ENCODE measurements at regions not wholly inside any gene's neighbourhood (a gene's known extent, or its start where the extent isn't known, plus 50 kb on each side); places are given as distances from the start of the nearest gene placed in this dataset.

DNA sequence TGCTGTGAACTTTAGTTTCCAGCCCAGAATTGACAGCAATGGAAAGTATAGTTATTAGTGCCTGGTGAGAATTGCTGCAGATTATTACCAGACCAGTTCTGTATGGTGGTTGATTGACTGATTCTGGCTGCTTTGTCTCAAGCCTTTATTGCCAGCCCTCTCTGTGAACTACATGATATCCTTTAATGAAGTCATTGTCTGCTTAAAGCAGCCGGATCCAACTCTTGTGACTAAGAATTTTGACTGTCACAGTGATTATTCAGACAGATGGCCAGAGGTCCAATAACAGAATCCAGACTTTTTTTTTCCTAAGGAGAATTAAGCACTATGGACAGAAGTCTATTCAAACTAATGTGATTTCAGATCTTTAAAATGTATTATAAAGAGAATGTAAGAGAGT, 1548.6 kb upstream of the B3GALT2 start:
- DNase-seq (ENCODE audit: insufficient read length, low spot score) (no peak), FAIRE-seq (no peak)
- TF ChIP-seq PAX5 (IDR thresholded peaks at IDR 0.05; ENCODE audit: insufficient read depth, low read length, severe bottlenecking) (no peak), POLR2AphosphoS5 (IDR thresholded peaks at IDR 0.05; ENCODE audit: low read depth, low read length) (no peak), TAF1 (IDR thresholded peaks at IDR 0.05; ENCODE audit: low read depth, low read length) (no peak), POLR2A (IDR thresholded peaks at IDR 0.05; ENCODE audit: low read depth, low read length) (no peak), POU2F2 (IDR thresholded peaks at IDR 0.05; ENCODE audit: low read depth, low read length) (no peak)

DNA sequence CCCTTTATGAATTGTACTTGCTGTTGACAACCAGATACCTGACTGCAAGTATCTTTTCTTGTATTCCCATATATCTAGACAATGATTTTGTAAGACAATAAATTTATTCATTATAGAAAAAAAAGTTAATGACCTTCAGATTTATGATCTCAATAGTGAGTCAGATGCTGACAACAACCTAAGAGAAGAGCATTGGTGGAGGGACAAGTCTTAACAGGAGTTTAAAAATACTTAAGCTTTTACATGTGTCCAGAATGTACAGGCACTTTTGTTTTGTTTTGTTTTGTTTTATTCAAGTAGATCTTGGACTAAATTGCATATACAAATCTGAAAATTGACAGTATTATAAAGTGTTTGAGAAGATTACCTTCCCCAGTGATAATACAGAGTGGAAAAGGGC, 1544.6 kb upstream of the B3GALT2 start:
- DNase-seq (ENCODE audit: insufficient read length, low spot score) (no peak), FAIRE-seq (no peak)
- TF ChIP-seq SPI1 (IDR thresholded peaks at IDR 0.05; ENCODE audit: low read depth, low read length) (no peak), TAF1 (IDR thresholded peaks at IDR 0.05; ENCODE audit: low read depth, low read length) (no peak)

DNA sequence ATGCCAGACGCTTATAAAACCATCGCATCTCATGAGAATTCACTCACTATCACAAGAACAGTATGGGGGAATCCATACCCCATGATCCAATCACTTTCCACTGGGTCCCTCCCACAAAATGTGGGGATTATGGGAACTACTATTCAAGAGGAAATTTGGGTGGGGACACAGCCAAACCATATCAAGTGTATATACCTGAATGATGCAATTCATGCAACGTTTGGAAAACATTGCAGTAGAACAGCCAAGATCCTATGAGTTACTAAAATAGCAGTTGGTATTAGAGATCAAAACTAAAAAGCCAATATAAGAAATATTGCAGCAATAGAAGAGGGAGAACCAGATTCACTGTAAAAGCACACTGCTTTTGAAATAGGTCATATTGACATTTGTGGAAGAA, 1543.9 kb upstream of the B3GALT2 start:
- TF ChIP-seq SPI1 (IDR thresholded peaks at IDR 0.05; ENCODE audit: low read depth, low read length) (no peak), PAX5 (IDR thresholded peaks at IDR 0.05; ENCODE audit: insufficient read depth, low read length, severe bottlenecking) (no peak), POLR2AphosphoS5 (IDR thresholded peaks at IDR 0.05; ENCODE audit: low read depth, low read length) (no peak), POU2F2 (IDR thresholded peaks at IDR 0.05; ENCODE audit: low read depth, low read length) (no peak), TAF1 (IDR thresholded peaks at IDR 0.05; ENCODE audit: low read depth, low read length) (no peak), POLR2A (IDR thresholded peaks at IDR 0.05; ENCODE audit: low read depth, low read length) (no peak)
- DNase-seq (ENCODE audit: insufficient read length, low spot score) = no peak
- FAIRE-seq = no peak

DNA sequence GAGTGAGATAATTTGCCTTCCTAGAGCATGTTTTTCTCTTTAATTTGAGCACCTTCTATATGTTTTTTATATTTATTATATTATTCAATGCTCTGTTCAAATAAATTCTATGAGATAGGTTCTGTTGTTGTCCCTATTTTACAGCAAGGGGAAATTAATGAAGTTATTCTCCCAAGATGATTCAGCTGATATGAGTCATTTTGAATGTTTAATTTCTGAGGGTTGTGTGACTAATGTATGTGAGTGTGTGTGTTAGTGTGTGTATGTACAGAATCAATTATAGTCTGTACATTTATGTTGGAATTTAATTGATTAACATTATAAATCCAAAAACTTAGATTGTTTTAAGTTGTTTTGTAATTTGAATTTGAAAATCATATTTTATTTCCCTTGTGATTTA, 1536.7 kb upstream of the B3GALT2 start:
- FAIRE-seq = no peak
- TF ChIP-seq SPI1 (IDR thresholded peaks at IDR 0.05; ENCODE audit: low read depth, low read length) (no peak), POLR2AphosphoS5 (IDR thresholded peaks at IDR 0.05; ENCODE audit: low read depth, low read length) (no peak), POU2F2 (IDR thresholded peaks at IDR 0.05; ENCODE audit: low read depth, low read length) (no peak), POLR2A (IDR thresholded peaks at IDR 0.05; ENCODE audit: low read depth, low read length) (no peak), PAX5 (IDR thresholded peaks at IDR 0.05; ENCODE audit: insufficient read depth, low read length, severe bottlenecking) (no peak), TAF1 (IDR thresholded peaks at IDR 0.05; ENCODE audit: low read depth, low read length) (no peak)
- no peak for DNase-seq (ENCODE audit: insufficient read length, low spot score)

DNA sequence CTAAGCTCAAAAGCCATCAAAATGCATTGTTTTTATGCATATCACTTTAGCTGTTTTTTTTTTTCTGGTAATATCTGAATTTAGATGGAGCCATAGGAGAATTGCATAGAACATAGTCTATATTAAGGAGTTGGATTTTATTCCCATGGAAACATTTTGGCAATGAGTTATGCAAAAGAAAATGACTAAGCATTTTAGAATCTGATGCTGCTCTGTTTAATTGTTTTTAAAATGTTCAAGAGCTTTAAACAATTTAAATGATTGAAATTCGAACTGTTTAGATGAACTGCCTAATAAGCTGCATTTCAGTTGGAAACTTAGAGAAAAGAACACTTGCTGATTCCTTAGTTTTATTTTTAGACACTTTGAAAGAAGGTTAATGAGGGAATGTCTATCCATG, 1531.5 kb upstream of the B3GALT2 start:
- FAIRE-seq = no peak
- no peak for TF ChIP-seq SPI1 (IDR thresholded peaks at IDR 0.05; ENCODE audit: low read depth, low read length)
- TF ChIP-seq POU2F2 (IDR thresholded peaks at IDR 0.05; ENCODE audit: low read depth, low read length) = no peak
- TF ChIP-seq POLR2A (IDR thresholded peaks at IDR 0.05; ENCODE audit: low read depth, low read length) = no peak
- no peak for TF ChIP-seq PAX5 (IDR thresholded peaks at IDR 0.05; ENCODE audit: insufficient read depth, low read length, severe bottlenecking)
- TF ChIP-seq POLR2AphosphoS5 (IDR thresholded peaks at IDR 0.05; ENCODE audit: low read depth, low read length) = no peak
- TF ChIP-seq TAF1 (IDR thresholded peaks at IDR 0.05; ENCODE audit: low read depth, low read length) = no peak
- DNase-seq (ENCODE audit: insufficient read length, low spot score) = no peak

DNA sequence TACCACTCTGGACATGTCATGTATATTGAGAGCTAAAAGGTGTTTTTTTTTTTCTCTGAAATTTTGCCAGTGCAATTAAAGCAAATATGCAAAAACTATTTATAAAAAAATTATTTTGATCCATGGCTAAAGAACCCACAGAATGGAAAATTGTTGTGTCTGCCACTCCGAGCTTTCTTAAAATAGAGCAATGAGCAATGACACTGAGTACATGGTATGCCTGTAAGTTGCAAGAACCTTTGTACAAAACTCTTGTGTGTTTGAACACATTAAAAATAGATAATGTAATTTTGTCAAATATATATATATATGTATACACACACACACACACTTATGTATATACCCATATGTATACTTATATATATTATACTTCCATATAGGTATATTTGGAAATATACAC, 1530.9 kb upstream of the B3GALT2 start:
- DNase-seq (ENCODE audit: insufficient read length, low spot score) = no peak
- FAIRE-seq = no peak
- TF ChIP-seq TAF1 (IDR thresholded peaks at IDR 0.05; ENCODE audit: low read depth, low read length) (no peak), POLR2AphosphoS5 (IDR thresholded peaks at IDR 0.05; ENCODE audit: low read depth, low read length) (no peak), POLR2A (IDR thresholded peaks at IDR 0.05; ENCODE audit: low read depth, low read length) (no peak), SPI1 (IDR thresholded peaks at IDR 0.05; ENCODE audit: low read depth, low read length) (no peak), POU2F2 (IDR thresholded peaks at IDR 0.05; ENCODE audit: low read depth, low read length) (no peak), PAX5 (IDR thresholded peaks at IDR 0.05; ENCODE audit: insufficient read depth, low read length, severe bottlenecking) (no peak)

DNA sequence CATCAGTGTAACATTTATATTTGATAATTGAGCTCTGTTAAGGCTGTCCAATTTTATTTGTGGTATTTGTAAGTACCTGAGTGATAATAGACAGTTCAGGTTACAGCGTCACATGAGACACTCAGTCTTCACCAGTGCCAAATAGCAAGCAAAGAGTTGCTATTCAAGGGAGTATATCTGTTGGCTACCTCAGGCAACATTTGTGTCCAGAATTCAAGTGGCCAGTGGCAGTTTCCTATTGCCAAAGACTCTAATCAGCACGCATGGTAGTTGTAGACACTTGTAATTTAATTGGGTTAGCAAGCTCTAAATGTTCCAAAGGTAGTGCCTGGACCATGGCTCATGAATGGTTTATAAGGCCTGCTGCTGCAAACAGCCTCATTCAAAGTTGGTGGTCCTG, 1524.3 kb upstream of the B3GALT2 start:
- no peak for TF ChIP-seq SPI1 (IDR thresholded peaks at IDR 0.05; ENCODE audit: low read depth, low read length)
- no peak for TF ChIP-seq POLR2AphosphoS5 (IDR thresholded peaks at IDR 0.05; ENCODE audit: low read depth, low read length)
- no peak for TF ChIP-seq POLR2A (IDR thresholded peaks at IDR 0.05; ENCODE audit: low read depth, low read length)
- TF ChIP-seq PAX5 (IDR thresholded peaks at IDR 0.05; ENCODE audit: insufficient read depth, low read length, severe bottlenecking) = no peak
- TF ChIP-seq POU2F2 (IDR thresholded peaks at IDR 0.05; ENCODE audit: low read depth, low read length) = no peak
- TF ChIP-seq TAF1 (IDR thresholded peaks at IDR 0.05; ENCODE audit: low read depth, low read length) = no peak
- no peak for FAIRE-seq
- DNase-seq (ENCODE audit: insufficient read length, low spot score) = no peak

DNA sequence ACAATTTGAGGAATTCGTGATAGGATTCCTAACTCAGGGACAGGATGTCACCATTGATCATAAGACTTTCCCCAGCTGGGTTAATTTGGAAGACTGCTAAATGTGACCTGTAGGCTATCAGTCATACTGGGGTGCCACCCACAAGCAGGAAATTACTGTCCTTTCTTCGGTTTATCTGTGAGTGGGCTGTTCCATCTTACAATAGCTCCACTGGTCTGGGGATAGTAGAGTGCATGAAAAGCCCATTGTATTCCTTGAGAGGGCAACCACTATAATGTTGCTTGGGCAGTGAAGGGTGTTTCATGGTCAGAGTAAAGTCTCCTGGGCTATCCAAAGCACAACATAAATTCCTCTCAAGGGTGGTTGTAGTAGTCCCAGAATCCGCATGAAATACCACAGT, 1523.0 kb upstream of the B3GALT2 start:
- FAIRE-seq (no peak), DNase-seq (ENCODE audit: insufficient read length, low spot score) (no peak)
- TF ChIP-seq POLR2A (IDR thresholded peaks at IDR 0.05; ENCODE audit: low read depth, low read length) (no peak), SPI1 (IDR thresholded peaks at IDR 0.05; ENCODE audit: low read depth, low read length) (no peak), POLR2AphosphoS5 (IDR thresholded peaks at IDR 0.05; ENCODE audit: low read depth, low read length) (no peak), POU2F2 (IDR thresholded peaks at IDR 0.05; ENCODE audit: low read depth, low read length) (no peak), TAF1 (IDR thresholded peaks at IDR 0.05; ENCODE audit: low read depth, low read length) (no peak), PAX5 (IDR thresholded peaks at IDR 0.05; ENCODE audit: insufficient read depth, low read length, severe bottlenecking) (no peak)

DNA sequence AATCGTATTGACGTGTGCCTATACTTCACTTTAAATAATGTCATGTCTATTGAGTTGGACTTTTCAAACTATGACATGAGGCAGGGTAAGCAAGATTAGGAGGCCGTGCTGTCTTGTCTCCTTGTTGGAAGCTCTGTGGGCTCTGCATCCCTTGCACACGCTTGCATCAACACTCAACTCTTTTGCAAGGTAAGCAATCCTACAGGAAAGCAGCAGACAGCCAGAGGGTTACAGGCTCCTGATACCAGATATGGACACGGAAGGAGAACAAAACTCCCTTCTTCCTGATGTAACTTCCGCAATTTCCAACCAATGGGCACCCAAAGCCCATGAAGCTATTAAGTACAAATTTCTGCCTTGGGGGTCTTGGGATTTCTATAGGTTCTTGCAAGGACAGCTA, 1520.7 kb upstream of the B3GALT2 start:
- DNase-seq (ENCODE audit: insufficient read length, low spot score) (no peak), FAIRE-seq (no peak)

DNA sequence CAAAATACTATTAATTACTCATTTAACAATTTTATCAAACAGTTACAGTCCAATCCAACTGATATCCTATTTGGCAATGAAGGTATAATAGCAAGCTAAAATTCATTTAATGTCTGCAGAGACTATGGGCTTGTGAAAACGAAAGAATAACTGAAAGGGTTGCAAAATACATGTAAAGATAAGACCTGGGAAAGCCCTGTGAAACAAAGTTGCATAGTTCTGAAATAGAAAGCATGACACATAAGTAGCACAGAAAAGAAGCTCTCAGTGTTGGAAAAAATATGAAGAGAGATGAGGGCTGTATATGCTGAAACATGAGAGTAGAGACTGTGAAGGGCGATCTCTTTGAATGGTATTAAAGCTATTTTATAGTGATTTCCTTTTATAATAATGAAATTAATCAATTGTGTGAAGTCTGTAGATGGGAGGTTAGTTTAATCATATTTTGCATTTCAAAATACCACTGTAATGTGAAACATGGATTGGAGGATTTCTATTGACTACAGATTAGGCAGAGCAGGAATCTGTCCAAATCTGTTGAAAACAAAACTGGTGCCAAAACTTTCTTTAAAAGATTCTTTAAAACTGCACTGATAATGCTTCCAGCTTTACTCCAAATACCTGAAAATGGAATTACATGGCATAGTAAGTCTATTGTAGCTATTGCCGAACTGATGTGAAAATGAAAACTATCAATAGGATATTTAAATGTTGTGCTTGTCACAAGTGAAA, 1518.9 kb upstream of the B3GALT2 start:
- DNase-seq (ENCODE audit: insufficient read length, low spot score) (no peak), FAIRE-seq (no peak)
- TF ChIP-seq PAX5 (IDR thresholded peaks at IDR 0.05; ENCODE audit: insufficient read depth, low read length, severe bottlenecking) (no peak), POLR2AphosphoS5 (IDR thresholded peaks at IDR 0.05; ENCODE audit: low read depth, low read length) (no peak), POU2F2 (IDR thresholded peaks at IDR 0.05; ENCODE audit: low read depth, low read length) (no peak), TAF1 (IDR thresholded peaks at IDR 0.05; ENCODE audit: low read depth, low read length) (no peak), POLR2A (IDR thresholded peaks at IDR 0.05; ENCODE audit: low read depth, low read length) (no peak), SPI1 (IDR thresholded peaks at IDR 0.05; ENCODE audit: low read depth, low read length) (no peak)

More for the DNA sequence above, 1520.7 kb upstream of the B3GALT2 start:
- TF ChIP-seq POLR2AphosphoS5 (IDR thresholded peaks at IDR 0.05; ENCODE audit: low read depth, low read length) = no peak
- no peak for TF ChIP-seq TAF1 (IDR thresholded peaks at IDR 0.05; ENCODE audit: low read depth, low read length)
- no peak for TF ChIP-seq POLR2A (IDR thresholded peaks at IDR 0.05; ENCODE audit: low read depth, low read length)
- TF ChIP-seq POU2F2 (IDR thresholded peaks at IDR 0.05; ENCODE audit: low read depth, low read length) = no peak
- TF ChIP-seq PAX5 (IDR thresholded peaks at IDR 0.05; ENCODE audit: insufficient read depth, low read length, severe bottlenecking) = no peak
- no peak for TF ChIP-seq SPI1 (IDR thresholded peaks at IDR 0.05; ENCODE audit: low read depth, low read length)
